H9 (cell line): ENCODE measurements at regions not wholly inside any gene's neighbourhood (a gene's known extent, or its start where the extent isn't known, plus 50 kb on each side); places are given as distances from the start of the nearest gene placed in this dataset.

Experiments used
- DNase-seq: peaks from one replicate; pipeline ENCODE4 v3.0.0-alpha.2; 2017
- H2AFZ ChIP-seq: one replicate; pipeline ENCODE4 v1.6.1; 2013; ENCODE audit warnings: mild to moderate bottlenecking, low read length, control low read depth, moderate library complexity
- H2AK5ac ChIP-seq: 2 replicates; pipeline ENCODE4 v1.6.1; 2013; ENCODE audit warnings: low read length, control low read depth, mixed read lengths; ENCODE audit not compliant: insufficient read length
- H2BK120ac ChIP-seq: one replicate; pipeline ENCODE4 v1.6.1; 2013; ENCODE audit warnings: low read depth, mild to moderate bottlenecking, low read length, control low read depth, inconsistent platforms; ENCODE audit not compliant: poor library complexity, severe bottlenecking
- H2BK12ac ChIP-seq: 2 replicates; pipeline ENCODE4 v1.6.1; 2013; ENCODE audit warnings: low read length, control low read depth, mixed read lengths, low read depth; ENCODE audit not compliant: insufficient read length
- H2BK15ac ChIP-seq: 2 replicates; pipeline ENCODE4 v1.6.1; 2013; ENCODE audit warnings: low read depth, low read length, control low read depth
- H2BK20ac ChIP-seq: one replicate; pipeline ENCODE4 v1.6.1; 2013; ENCODE audit warnings: low read depth, mild to moderate bottlenecking, low read length, control low read depth, inconsistent platforms; ENCODE audit not compliant: poor library complexity, severe bottlenecking
- H2BK5ac ChIP-seq: 2 replicates; pipeline ENCODE4 v1.6.1; 2013; ENCODE audit warnings: low read length, control low read depth, mixed read lengths; ENCODE audit not compliant: insufficient read length
- H3K14ac ChIP-seq: 2 replicates; pipeline ENCODE4 v1.6.1; 2013; ENCODE audit warnings: low read length, control low read depth; ENCODE audit not compliant: insufficient read depth
- H3K18ac ChIP-seq: 2 replicates; pipeline ENCODE4 v1.6.1; 2013; ENCODE audit warnings: low read depth, mild to moderate bottlenecking, mixed read lengths, low read length, control low read depth; ENCODE audit not compliant: insufficient read length
- H3K23ac ChIP-seq: 2 replicates; pipeline ENCODE4 v1.6.1; 2013; ENCODE audit warnings: low read length, control low read depth, mixed read lengths, low read depth; ENCODE audit not compliant: insufficient read length
- H3K23me2 ChIP-seq: 2 replicates; pipeline ENCODE4 v1.6.1; 2013; ENCODE audit warnings: low read depth, mild to moderate bottlenecking, mixed read lengths, low read length, control low read depth; ENCODE audit not compliant: insufficient read length, poor library complexity, severe bottlenecking
- H3K27ac ChIP-seq: 2 replicates; pipeline ENCODE4 v1.5.1; 2013; ENCODE audit warnings: low read length, control low read depth, mixed read lengths, low read depth; ENCODE audit not compliant: insufficient read length
- H3K27me3 ChIP-seq: 2 replicates; pipeline ENCODE4 v1.6.1; 2013; ENCODE audit warnings: low read length, control low read depth, inconsistent platforms; ENCODE audit not compliant: insufficient read depth
- H3K4ac ChIP-seq: 2 replicates; pipeline ENCODE4 v1.6.1; 2013; ENCODE audit warnings: low read depth, mild to moderate bottlenecking, control low read depth, inconsistent platforms, low read length, moderate library complexity
- H3K4me1 ChIP-seq: 2 replicates; pipeline ENCODE4 v1.6.1; 2013; ENCODE audit warnings: low read length, control low read depth, inconsistent platforms; ENCODE audit not compliant: insufficient read depth
- H3K4me2 ChIP-seq: 2 replicates; pipeline ENCODE4 v1.6.1; 2013; ENCODE audit warnings: low read length, control low read depth, mixed read lengths; ENCODE audit not compliant: insufficient read length, insufficient read depth
- H3K56ac ChIP-seq: 2 replicates; pipeline ENCODE4 v1.6.1; 2013; ENCODE audit warnings: low read depth, mild to moderate bottlenecking, mixed read lengths, low read length, control low read depth; ENCODE audit not compliant: insufficient read length
- H3K79me1 ChIP-seq: 2 replicates; pipeline ENCODE4 v1.6.1; 2013; ENCODE audit warnings: low read depth, mild to moderate bottlenecking, moderate library complexity, low read length, control low read depth, inconsistent platforms; ENCODE audit not compliant: insufficient read depth, poor library complexity, severe bottlenecking
- H3K79me2 ChIP-seq: 2 replicates; pipeline ENCODE4 v1.6.1; 2013; ENCODE audit warnings: low read length, control low read depth, inconsistent platforms; ENCODE audit not compliant: insufficient read depth
- H3K9ac ChIP-seq: 2 replicates; pipeline ENCODE4 v1.6.1; 2013; ENCODE audit warnings: low read length, control low read depth, mixed read lengths; ENCODE audit not compliant: insufficient read length; ENCODE audit errors: extremely low read depth
- H3K9me3 ChIP-seq: one replicate; pipeline ENCODE4 v1.6.1; 2013; ENCODE audit warnings: low read depth, low read length, inconsistent platforms; ENCODE audit not compliant: control insufficient read depth
- H3T11ph ChIP-seq: one replicate; pipeline ENCODE4 v1.6.1; 2013; ENCODE audit warnings: mild to moderate bottlenecking, low read length, control low read depth, inconsistent platforms
- H4K20me1 ChIP-seq: one replicate; pipeline ENCODE4 v1.6.1; 2013; ENCODE audit not compliant: control insufficient read depth, insufficient read length, insufficient read depth
- H4K5ac ChIP-seq: 2 replicates; pipeline ENCODE4 v1.6.1; 2013; ENCODE audit warnings: low read depth, mild to moderate bottlenecking, mixed read lengths, low read length, control low read depth; ENCODE audit not compliant: insufficient read length
- H4K8ac ChIP-seq: replicated peaks from 2 replicates; pipeline ENCODE4 v1.6.1; 2013; ENCODE audit warnings: low read length, control low read depth, mixed read lengths, low read depth; ENCODE audit not compliant: insufficient read length
- H4K91ac ChIP-seq: 2 replicates; pipeline ENCODE4 v1.6.1; 2013; ENCODE audit warnings: low read depth, mild to moderate bottlenecking, moderate library complexity, mixed read lengths, low read length, control low read depth; ENCODE audit not compliant: insufficient read length
- H3K27ac Mint-ChIP-seq, 3 experiments: 2 replicates in 2 of 3; 3 replicates in 1 of 3; pipeline ENCODE4 v1.8.0; 2020 to 2021; ENCODE audit warnings: mixed read lengths in 3 of 3, mild to moderate bottlenecking in 1 of 3, moderate library complexity in 1 of 3
- H3K27me3 Mint-ChIP-seq: 2 replicates; pipeline ENCODE4 v1.8.0; 2021; ENCODE audit warnings: low read depth, mild to moderate bottlenecking, moderate library complexity, mixed read lengths
- H3K36me3 Mint-ChIP-seq, 3 experiments: 2 replicates in 2 of 3; 3 replicates in 1 of 3; pipeline ENCODE4 v1.8.0; 2020 to 2021; ENCODE audit warnings: low read depth in 3 of 3, mixed read lengths in 3 of 3; ENCODE audit not compliant: insufficient read depth in 1 of 3
- H3K4me1 Mint-ChIP-seq, 2 experiments: 2 replicates each; pipeline ENCODE4 v1.8.0; 2020; ENCODE audit warnings: mixed read lengths in 2 of 2
- H3K4me3 Mint-ChIP-seq, 2 experiments: 2 replicates in 1 of 2; 3 replicates in 1 of 2; pipeline ENCODE4 v1.8.0; 2020 to 2021; ENCODE audit warnings: mild to moderate bottlenecking in 2 of 2, mixed read lengths in 2 of 2, moderate library complexity in 1 of 2
- H3K9me3 Mint-ChIP-seq, 2 experiments: 2 replicates in 1 of 2; 3 replicates in 1 of 2; pipeline ENCODE4 v1.8.0; 2020; ENCODE audit warnings: mild to moderate bottlenecking in 2 of 2, mixed read lengths in 2 of 2, moderate library complexity in 1 of 2
- WGBS: extraction: QIAGEN DNeasy Blood & Tissue Kit; methylation state at CpG from one replicate; pipeline ENCODE4 v1.1.7; 2013; ENCODE audit warnings: missing lambda C conversion rate, low lambda C conversion rate, mixed read lengths; ENCODE audit not compliant: insufficient read length; ENCODE audit errors: extremely low coverage; 5-methylcytosine and 5-hydroxymethylcytosine counted together
- TF ChIP-seq, protein P1 (sequence below): fragments of 200-600 bp; sonication (generic); conservative IDR thresholded peaks from 3 replicates; pipeline ENCODE4 v1.8.0; 2021; ENCODE audit warnings: antibody characterized with exemption, mild to moderate bottlenecking

DNA sequence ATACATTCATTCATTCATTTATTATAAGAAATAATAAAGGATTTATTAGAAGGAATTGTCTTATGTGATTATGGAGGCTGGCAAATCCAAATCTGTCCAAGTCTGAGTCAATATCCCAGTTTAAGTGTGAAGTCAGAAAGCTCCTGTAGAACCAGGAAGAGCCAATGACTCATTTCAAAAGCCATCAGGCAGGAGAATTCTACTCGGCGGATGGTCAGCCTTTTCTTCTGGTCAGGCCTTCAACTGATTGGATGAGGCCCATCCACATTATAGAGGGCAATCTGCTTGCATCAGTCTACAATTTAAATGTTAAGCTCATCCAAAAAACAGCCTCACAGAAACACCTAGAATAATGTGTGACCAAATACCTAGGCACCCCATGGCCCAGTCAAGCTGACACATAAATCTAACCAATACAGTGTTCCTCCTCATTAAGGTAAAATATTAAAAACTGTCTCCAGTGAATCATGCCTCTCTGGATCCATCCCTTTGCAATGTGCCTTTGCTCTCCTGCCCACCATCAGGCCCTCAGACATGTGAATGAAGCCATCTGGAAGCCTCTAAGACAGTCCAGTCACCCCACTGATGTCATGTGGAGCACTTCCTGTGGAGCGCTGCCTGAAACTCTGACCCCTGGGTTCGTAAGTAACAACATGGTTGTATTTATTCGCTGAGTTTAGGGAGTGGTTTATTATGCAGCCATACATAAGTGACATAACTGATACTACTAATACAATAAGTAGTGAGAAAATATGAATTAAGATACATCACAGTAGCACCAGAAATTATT is 69.2 kb upstream of the WSB1 start:
- Histone ChIP-seq H3K4ac (no peak overlapping the region), H3K23me2 (no peaks in the 10 kb centered on the region), H3K14ac (no peak overlapping the region), H2BK120ac (no peak overlapping the region), H2BK20ac (no peak overlapping the region), H3K23ac (no peak overlapping the region), H2BK12ac (no peak overlapping the region), H3K27me3 (no peaks in the 10 kb centered on the region), H3K27ac (no peak overlapping the region), H3K79me2 (no peaks in the 10 kb centered on the region), H3K9ac (no peak overlapping the region), H3K18ac (no peak overlapping the region), H3K56ac (no peak overlapping the region), H3K4me1 (no peaks in the 10 kb centered on the region), H4K91ac (no peak overlapping the region), H3T11ph (no peak overlapping the region), H4K20me1 (no peaks in the 10 kb centered on the region), H2BK5ac (no peak overlapping the region), H3K4me2 (no peak overlapping the region), H4K8ac (no peak overlapping the region), H2AFZ (no peak overlapping the region), H3K9me3 (peaks cover 13% of the 10 kb centered on the region), H2AK5ac (no peak overlapping the region), H3K79me1 (no peaks in the 10 kb centered on the region), H2BK15ac (no peak overlapping the region), H4K5ac (no peak overlapping the region)
- Mint-ChIP-seq H3K27ac (no peak overlapping the region), H3K4me3 (no peak overlapping the region), H3K4me1 (no peaks in the 10 kb centered on the region), H3K9me3 (peaks cover 69 to 79% of the 10 kb centered on the region in 2 experiments), H3K27me3 (peaks cover 5% of the 10 kb centered on the region), H3K36me3 (peaks cover 0 to 2% (median 0%) of the 10 kb centered on the region in 3 experiments; a peak in 1 of 7 replicates)
- no CpG with 5 or more reads among the region's 5 CpGs for WGBS
- TF ChIP-seq, protein P1, sequence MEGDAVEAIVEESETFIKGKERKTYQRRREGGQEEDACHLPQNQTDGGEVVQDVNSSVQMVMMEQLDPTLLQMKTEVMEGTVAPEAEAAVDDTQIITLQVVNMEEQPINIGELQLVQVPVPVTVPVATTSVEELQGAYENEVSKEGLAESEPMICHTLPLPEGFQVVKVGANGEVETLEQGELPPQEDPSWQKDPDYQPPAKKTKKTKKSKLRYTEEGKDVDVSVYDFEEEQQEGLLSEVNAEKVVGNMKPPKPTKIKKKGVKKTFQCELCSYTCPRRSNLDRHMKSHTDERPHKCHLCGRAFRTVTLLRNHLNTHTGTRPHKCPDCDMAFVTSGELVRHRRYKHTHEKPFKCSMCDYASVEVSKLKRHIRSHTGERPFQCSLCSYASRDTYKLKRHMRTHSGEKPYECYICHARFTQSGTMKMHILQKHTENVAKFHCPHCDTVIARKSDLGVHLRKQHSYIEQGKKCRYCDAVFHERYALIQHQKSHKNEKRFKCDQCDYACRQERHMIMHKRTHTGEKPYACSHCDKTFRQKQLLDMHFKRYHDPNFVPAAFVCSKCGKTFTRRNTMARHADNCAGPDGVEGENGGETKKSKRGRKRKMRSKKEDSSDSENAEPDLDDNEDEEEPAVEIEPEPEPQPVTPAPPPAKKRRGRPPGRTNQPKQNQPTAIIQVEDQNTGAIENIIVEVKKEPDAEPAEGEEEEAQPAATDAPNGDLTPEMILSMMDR = no peak
- DNase-seq = no peak
